HG03045 (cell line): ENCODE measurements at regions not wholly inside any gene's neighbourhood (a gene's known extent, or its start where the extent isn't known, plus 50 kb on each side); places are given as distances from the start of the nearest gene placed in this dataset.

Experiments used
- ATAC-seq: cut with Tn5 transposase; IDR thresholded peaks from one replicate; pipeline ENCODE4 v1.9.1; 2021; ENCODE audit warnings: mild to moderate bottlenecking, moderate library complexity; ENCODE audit not compliant: unreplicated experiment

GRCh38 chr15:96565266-96565665, 234.8 kb downstream of the NR2F2 start:
- no peak for ATAC-seq

- no peak for ATAC-seq
These were observed 244.3 kb downstream of the NR2F2 start for GRCh38 chr15:96574782-96575181.

- no peak for ATAC-seq
These were observed 246.1 kb downstream of the NR2F2 start for GRCh38 chr15:96576596-96576995.

- no peak for ATAC-seq
These were observed 247.9 kb downstream of the NR2F2 start for GRCh38 chr15:96578393-96578792.

GRCh38 chr15:96581371-96581770, 250.9 kb downstream of the NR2F2 start:
- no peak for ATAC-seq

- ATAC-seq, result no peak
These were observed 252.0 kb downstream of the NR2F2 start for GRCh38 chr15:96582473-96582872.

GRCh38 chr15:96583671-96584070, 253.2 kb downstream of the NR2F2 start:
- no peak for ATAC-seq

GRCh38 chr15:96585484-96586386, 255.2 kb downstream of the NR2F2 start:
- no peak for ATAC-seq

- ATAC-seq, result no peak
These were observed 256.4 kb downstream of the NR2F2 start for GRCh38 chr15:96586901-96587300.

- no peak for ATAC-seq
These were observed 259.4 kb downstream of the NR2F2 start for GRCh38 chr15:96589864-96590263.

- no peak for ATAC-seq
These were observed 263.2 kb downstream of the NR2F2 start for GRCh38 chr15:96593735-96594134.

- no peak for ATAC-seq
These were observed 265.5 kb downstream of the NR2F2 start for GRCh38 chr15:96595951-96596350.

- no peak for ATAC-seq
These were observed 268.0 kb downstream of the NR2F2 start for GRCh38 chr15:96598514-96598913.

- no peak for ATAC-seq
These were observed 268.8 kb downstream of the NR2F2 start for GRCh38 chr15:96599268-96599667.

- ATAC-seq, result no peak
These were observed 269.9 kb downstream of the NR2F2 start for GRCh38 chr15:96600350-96600749.

- ATAC-seq, result no peak
These were observed 276.1 kb downstream of the NR2F2 start for GRCh38 chr15:96606617-96607016.

GRCh38 chr15:96610757-96611156, 280.3 kb downstream of the NR2F2 start:
- ATAC-seq, result no peak

- no peak for ATAC-seq
These were observed 282.4 kb downstream of the NR2F2 start for GRCh38 chr15:96612917-96613316.

- no peak for ATAC-seq
These were observed 288.7 kb downstream of the NR2F2 start for GRCh38 chr15:96619174-96619573.

GRCh38 chr15:96622714-96623113, 292.2 kb downstream of the NR2F2 start:
- ATAC-seq, result no peak

- ATAC-seq, result no peak
These were observed 294.8 kb downstream of the NR2F2 start for GRCh38 chr15:96625256-96625655.

- ATAC-seq, result no peak
These were observed 296.6 kb downstream of the NR2F2 start for GRCh38 chr15:96627031-96627568.
